ENCODE measurements at regions not wholly inside any gene's neighbourhood (a gene's known extent, or its start where the extent isn't known, plus 50 kb on each side); places are given as distances from the start of the nearest gene placed in this dataset.

DNA sequence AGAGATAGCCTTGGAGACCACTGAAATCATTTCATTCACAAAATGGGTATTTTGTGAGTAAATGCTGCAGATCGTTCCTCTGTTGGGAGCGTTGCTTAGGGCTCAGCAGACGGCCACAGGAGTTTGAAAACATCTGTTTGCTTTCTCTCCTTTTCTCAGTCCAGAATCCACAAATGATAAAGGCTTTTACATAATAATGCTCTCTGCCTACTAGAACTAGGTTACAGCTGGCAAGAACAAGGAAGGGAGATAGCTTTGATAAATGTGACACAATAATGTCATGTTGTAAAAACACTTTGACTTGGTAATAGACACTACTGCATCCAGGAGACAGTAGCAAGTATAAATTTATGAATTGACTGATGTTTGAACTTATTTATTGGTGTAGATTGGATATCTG is 1072.4 kb upstream of the CDH6 start:
- TF ChIP-seq GLIS3 (CRISPR knock-in tag; IDR thresholded peaks at IDR 0.05) (no peak), RARB (CRISPR knock-in tag; IDR thresholded peaks at IDR 0.05) (no peak), PPARA (CRISPR knock-in tag; IDR thresholded peaks at IDR 0.05; ENCODE audit: borderline replicate concordance) (no peak), OSR1 (CRISPR knock-in tag; IDR thresholded peaks at IDR 0.05) (no peak), TCF4 (CRISPR knock-in tag; IDR thresholded peaks at IDR 0.05; ENCODE audit: borderline replicate concordance) (no peak), ZC3H10 (CRISPR knock-in tag; IDR thresholded peaks at IDR 0.05) (no peak), CSDC2 (CRISPR knock-in tag; IDR thresholded peaks at IDR 0.05) (no peak), ZNF565 (CRISPR knock-in tag; conservative IDR thresholded peaks at IDR 0.05; ENCODE audit: low read depth) (no peak), ISL1 (CRISPR knock-in tag; IDR thresholded peaks at IDR 0.05) (no peak), TOX (CRISPR knock-in tag; IDR thresholded peaks at IDR 0.05; ENCODE audit: borderline replicate concordance) (no peak), ZFP30 (CRISPR knock-in tag; IDR thresholded peaks at IDR 0.05) (no peak), ESRRG (CRISPR knock-in tag; IDR thresholded peaks at IDR 0.05) (no peak)
- TF ChIP-seq, protein P1, sequence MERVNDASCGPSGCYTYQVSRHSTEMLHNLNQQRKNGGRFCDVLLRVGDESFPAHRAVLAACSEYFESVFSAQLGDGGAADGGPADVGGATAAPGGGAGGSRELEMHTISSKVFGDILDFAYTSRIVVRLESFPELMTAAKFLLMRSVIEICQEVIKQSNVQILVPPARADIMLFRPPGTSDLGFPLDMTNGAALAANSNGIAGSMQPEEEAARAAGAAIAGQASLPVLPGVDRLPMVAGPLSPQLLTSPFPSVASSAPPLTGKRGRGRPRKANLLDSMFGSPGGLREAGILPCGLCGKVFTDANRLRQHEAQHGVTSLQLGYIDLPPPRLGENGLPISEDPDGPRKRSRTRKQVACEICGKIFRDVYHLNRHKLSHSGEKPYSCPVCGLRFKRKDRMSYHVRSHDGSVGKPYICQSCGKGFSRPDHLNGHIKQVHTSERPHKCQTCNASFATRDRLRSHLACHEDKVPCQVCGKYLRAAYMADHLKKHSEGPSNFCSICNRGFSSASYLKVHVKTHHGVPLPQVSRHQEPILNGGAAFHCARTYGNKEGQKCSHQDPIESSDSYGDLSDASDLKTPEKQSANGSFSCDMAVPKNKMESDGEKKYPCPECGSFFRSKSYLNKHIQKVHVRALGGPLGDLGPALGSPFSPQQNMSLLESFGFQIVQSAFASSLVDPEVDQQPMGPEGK (CRISPR knock-in tag; IDR thresholded peaks at IDR 0.05; ENCODE audit: borderline replicate concordance): no peak
- TF ChIP-seq, protein P2, sequence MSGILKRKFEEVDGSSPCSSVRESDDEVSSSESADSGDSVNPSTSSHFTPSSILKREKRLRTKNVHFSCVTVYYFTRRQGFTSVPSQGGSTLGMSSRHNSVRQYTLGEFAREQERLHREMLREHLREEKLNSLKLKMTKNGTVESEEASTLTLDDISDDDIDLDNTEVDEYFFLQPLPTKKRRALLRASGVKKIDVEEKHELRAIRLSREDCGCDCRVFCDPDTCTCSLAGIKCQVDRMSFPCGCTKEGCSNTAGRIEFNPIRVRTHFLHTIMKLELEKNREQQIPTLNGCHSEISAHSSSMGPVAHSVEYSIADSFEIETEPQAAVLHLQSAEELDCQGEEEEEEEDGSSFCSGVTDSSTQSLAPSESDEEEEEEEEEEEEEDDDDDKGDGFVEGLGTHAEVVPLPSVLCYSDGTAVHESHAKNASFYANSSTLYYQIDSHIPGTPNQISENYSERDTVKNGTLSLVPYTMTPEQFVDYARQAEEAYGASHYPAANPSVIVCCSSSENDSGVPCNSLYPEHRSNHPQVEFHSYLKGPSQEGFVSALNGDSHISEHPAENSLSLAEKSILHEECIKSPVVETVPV (CRISPR knock-in tag; IDR thresholded peaks at IDR 0.05): no peak
- ATAC-seq: no peak

DNA sequence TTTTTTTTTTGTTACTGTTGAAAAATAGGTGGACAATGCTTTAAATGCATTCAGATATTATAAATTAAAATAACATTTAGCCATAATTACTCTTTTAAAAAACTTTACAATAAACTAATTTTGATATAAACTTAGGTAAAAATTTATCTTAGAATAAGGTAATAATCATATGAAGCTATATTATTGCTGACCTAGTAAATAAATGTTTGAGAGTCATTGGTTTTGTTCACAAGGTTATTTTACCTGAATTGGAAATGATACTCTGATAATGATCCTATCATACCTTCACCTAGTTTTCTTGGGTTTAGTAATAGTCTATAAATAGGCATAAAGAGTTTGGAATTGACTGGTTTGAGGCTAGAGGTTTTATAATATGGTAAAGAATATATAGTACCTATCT is 1076.4 kb upstream of the CDH6 start:
- ATAC-seq: no peak
- TF ChIP-seq ZNF70 (CRISPR knock-in tag; IDR thresholded peaks at IDR 0.05): no peak
- TF ChIP-seq ESRRG (CRISPR knock-in tag; IDR thresholded peaks at IDR 0.05): no peak
- no peak for TF ChIP-seq TOX (CRISPR knock-in tag; IDR thresholded peaks at IDR 0.05; ENCODE audit: borderline replicate concordance)
- TF ChIP-seq, protein P3, sequence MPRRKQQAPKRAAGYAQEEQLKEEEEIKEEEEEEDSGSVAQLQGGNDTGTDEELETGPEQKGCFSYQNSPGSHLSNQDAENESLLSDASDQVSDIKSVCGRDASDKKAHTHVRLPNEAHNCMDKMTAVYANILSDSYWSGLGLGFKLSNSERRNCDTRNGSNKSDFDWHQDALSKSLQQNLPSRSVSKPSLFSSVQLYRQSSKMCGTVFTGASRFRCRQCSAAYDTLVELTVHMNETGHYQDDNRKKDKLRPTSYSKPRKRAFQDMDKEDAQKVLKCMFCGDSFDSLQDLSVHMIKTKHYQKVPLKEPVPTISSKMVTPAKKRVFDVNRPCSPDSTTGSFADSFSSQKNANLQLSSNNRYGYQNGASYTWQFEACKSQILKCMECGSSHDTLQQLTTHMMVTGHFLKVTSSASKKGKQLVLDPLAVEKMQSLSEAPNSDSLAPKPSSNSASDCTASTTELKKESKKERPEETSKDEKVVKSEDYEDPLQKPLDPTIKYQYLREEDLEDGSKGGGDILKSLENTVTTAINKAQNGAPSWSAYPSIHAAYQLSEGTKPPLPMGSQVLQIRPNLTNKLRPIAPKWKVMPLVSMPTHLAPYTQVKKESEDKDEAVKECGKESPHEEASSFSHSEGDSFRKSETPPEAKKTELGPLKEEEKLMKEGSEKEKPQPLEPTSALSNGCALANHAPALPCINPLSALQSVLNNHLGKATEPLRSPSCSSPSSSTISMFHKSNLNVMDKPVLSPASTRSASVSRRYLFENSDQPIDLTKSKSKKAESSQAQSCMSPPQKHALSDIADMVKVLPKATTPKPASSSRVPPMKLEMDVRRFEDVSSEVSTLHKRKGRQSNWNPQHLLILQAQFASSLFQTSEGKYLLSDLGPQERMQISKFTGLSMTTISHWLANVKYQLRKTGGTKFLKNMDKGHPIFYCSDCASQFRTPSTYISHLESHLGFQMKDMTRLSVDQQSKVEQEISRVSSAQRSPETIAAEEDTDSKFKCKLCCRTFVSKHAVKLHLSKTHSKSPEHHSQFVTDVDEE (CRISPR knock-in tag; IDR thresholded peaks at IDR 0.05): no peak
- no peak for TF ChIP-seq ZFP30 (CRISPR knock-in tag; IDR thresholded peaks at IDR 0.05)
- no peak for TF ChIP-seq CSDC2 (CRISPR knock-in tag; IDR thresholded peaks at IDR 0.05)
- no peak for TF ChIP-seq ISL1 (CRISPR knock-in tag; IDR thresholded peaks at IDR 0.05)
- no peak for TF ChIP-seq GLIS3 (CRISPR knock-in tag; IDR thresholded peaks at IDR 0.05)
- TF ChIP-seq ZNF565 (CRISPR knock-in tag; conservative IDR thresholded peaks at IDR 0.05; ENCODE audit: low read depth): no peak
- no peak for TF ChIP-seq ZFP3 (CRISPR knock-in tag; IDR thresholded peaks at IDR 0.05)
- TF ChIP-seq RARB (CRISPR knock-in tag; IDR thresholded peaks at IDR 0.05): no peak
- TF ChIP-seq BACH2 (CRISPR knock-in tag; IDR thresholded peaks at IDR 0.05; ENCODE audit: borderline replicate concordance): no peak
- TF ChIP-seq TCF4 (CRISPR knock-in tag; IDR thresholded peaks at IDR 0.05; ENCODE audit: borderline replicate concordance): no peak
- no peak for TF ChIP-seq ZNF8 (CRISPR knock-in tag; IDR thresholded peaks at IDR 0.05)
- no peak for TF ChIP-seq SNAI2 (CRISPR knock-in tag; IDR thresholded peaks at IDR 0.05)
- no peak for TF ChIP-seq OSR1 (CRISPR knock-in tag; IDR thresholded peaks at IDR 0.05)
- no peak for TF ChIP-seq ARNTL (CRISPR knock-in tag; IDR thresholded peaks at IDR 0.05; ENCODE audit: borderline replicate concordance, low read depth)

DNA sequence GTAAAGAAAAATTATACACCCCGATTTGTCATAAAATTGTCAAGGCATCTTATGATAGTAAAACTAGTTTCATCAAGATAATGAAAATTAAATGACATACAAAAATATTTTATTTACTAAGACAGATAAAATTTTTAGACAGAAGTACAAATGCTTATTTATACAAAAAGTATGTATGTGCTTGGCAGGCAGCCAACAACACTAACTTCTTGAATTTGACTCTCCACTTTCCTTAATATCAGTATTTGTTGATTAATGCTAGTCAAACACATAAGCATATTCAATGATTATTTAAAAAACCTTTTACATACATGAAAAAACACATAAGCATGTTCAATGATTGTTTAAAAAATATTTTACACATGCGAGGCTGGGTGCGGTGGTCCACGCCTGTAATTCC is 1079.9 kb upstream of the CDH6 start:
- no peak for ATAC-seq
- TF ChIP-seq ZFP30 (CRISPR knock-in tag; IDR thresholded peaks at IDR 0.05) (no peak), RARB (CRISPR knock-in tag; IDR thresholded peaks at IDR 0.05) (no peak), SNAI2 (CRISPR knock-in tag; IDR thresholded peaks at IDR 0.05) (no peak)
- TF ChIP-seq, protein P3 (CRISPR knock-in tag; IDR thresholded peaks at IDR 0.05): no peak

Data from SK-N-SH treated with all-trans-retinoic acid at 6 μM for 48 hours (cell line).